GM18520 (cell line): ENCODE measurements at regions not wholly inside any gene's neighbourhood (a gene's known extent, or its start where the extent isn't known, plus 50 kb on each side); places are given as distances from the start of the nearest gene placed in this dataset.

ENCODE experiments used
- ATAC-seq: cut with Tn5 transposase; IDR thresholded peaks from one replicate; pipeline ENCODE4 v1.9.1; 2021; ENCODE audit not compliant: unreplicated experiment

DNA sequence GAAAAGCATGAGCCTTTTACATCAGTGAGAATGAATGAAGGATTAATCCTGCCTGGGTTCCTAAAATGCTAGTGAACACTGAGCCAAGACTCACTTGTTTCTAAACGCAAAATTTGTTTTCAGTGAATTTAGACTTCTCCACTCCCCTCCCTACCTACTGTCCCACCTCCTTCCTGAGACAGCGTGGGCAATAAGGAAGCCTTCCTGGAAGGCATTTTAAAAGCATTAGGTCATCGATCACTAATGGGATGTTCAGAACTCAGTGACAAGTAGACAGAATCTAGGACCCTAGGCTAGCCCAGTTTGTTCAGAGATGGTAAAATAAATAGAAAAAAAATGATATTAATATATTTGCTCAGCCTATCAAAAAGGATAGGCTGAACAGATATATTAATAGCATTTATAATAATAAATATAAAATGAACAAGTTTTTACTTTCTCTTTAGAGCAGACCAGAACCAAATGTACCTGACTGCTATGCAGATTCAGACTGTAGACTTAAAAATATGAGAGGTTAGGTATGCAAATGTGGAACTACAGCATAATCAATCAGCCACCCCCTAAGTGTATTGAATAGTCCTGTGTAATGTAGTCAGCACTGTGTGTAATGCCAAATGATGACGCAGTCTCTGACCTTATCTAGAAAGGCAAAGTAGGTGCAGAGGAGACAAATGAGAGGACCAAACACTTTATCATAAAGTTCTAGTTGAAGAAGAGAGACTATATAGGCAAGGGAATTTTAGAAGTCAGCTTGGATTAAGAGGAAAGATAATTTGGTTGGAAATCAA is 331.1 kb downstream of the GPAT3 start:
- no peak for ATAC-seq

DNA sequence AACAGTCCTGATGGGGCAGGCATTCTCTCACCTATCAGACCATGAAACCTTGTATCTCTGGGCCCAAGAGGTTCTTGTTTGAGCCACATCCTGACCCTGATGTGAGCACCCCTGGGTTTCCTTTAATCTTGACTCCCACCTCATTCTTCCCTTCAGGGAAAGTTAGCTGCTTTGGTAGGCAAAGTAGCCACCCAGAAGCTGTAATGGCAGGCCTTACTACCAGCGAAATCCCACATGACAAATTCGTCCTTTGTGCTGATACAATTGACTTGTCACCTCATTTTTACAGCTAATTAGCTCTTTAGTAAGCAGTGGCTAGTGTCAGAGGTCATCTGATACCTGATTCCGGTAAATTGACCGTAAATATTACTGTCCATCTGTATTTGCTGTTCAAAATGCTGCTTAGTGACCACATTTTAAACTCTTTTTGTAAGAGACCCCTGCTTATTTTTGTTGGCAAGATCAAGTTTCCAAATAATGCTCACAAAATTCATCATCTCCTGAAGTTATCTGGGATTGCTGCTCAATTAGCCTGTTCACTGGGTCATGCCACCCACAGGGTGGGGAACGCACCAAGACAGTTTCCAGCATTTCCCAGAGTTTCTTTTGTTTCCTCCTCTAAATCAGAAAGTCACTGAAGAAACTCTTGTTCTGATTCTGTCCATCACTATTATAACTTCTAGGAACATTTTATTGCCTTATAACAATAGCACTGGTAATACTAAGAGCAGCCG is 329.7 kb downstream of the GPAT3 start:
- ATAC-seq, result no peak

DNA sequence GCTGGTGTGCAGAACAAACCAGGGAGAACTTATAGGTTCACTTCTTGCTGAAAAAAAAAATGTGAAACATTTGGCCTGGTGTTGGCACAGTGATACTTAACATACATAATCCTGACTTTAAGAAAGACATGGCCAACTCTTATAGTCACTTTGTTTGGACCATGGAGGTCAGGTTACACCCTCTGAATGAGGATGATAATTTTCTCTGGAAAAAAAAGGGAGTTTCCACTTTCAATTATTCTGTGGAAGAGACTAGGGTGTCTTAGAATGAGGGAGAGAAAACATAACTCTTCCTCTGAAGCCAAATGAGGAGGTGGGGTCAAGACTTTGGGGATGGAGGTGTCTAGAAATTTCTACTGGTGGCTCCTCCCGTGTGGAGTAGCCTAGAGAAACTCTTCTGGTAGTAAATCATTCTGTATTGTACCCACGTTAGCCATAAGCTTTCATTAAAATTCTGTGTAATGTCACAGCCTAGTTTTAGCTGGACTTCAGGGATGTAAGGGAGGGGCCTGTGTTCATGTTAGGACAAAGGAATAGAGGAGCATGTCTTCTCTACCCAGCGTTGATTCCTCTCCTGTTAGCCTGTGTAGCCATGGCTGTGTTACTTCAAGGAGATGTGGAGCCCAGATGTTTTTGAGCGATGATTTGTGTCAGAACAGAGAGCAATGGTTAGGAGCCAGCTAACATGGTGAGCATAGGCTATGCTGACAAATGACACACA is 328.3 kb downstream of the GPAT3 start:
- no peak for ATAC-seq

DNA sequence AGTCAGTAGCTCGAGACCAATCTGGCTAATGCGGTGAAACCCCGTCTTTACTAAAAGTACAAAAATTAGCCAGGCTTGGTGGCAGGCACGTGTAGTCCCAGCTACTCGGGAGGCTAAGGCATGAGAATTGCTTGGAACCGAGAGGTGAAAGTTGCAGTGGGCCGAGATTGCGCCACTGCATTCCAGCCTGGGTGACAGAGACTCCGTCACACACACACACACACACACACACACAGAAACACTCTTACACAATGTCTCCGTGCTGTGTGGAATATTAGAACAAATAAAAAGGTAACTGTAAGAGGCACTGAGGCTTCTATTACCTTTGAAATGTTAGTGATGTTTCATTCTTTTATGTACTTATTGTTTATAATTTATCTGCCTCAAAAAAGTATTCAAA is 326.6 kb downstream of the GPAT3 start:
- no peak for ATAC-seq

DNA sequence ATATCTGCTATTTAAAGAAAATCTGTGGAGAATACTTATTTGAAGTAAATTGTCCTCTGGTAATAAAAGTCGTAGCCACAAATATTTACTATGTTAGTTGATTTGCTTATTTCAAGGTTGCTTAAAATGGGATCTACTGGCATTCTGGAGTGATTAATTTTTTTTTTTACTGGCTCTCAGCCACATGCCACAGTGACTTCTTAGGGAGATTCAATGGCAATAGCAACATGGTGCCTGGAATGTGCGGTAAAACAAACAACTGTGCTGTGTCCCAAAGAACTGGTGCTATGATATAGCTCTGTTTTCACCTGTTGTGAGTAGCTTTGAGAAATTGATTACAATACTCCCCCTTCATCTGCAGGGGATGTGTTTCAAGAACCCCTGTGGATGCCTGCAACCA is 324.3 kb downstream of the GPAT3 start:
- ATAC-seq, result no peak

DNA sequence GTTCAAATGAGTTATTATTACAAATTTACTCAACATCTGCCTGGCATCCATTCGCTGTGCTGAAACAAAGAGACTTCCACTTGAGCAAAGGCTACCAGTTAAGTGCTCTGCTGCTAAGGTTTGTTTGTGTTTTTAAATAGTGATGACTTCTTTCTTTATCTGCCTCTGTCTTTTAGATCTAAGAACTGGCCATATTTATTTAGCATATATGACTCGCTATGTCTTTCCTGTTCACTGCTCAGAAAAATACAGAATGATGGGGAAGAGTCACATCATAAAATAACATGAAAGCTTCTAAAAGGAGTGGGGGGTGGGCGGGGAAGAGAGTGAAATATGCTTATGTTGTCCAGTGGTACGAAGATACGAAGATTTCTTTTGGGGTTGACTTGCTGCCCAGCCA is 322.2 kb downstream of the GPAT3 start:
- no peak for ATAC-seq

DNA sequence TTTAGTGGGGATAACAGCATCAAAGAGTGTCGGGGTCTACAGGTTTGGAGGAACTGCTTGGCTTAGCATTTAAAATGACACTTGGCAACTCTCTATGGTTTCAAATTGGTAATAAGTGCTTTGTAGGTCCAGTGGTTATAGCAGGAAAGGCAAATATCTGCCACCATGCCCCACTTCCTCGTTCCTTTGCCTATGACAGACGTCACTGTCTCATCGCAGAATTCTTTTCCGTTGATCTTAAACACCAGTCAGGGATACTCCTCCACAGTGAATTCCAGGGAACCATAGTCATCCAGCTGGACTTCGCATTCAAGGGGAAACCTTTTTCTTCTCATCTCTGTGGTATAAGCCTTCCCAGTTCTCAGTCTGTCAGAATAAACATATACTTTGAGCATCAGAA is 319.1 kb downstream of the GPAT3 start:
- no peak for ATAC-seq

DNA sequence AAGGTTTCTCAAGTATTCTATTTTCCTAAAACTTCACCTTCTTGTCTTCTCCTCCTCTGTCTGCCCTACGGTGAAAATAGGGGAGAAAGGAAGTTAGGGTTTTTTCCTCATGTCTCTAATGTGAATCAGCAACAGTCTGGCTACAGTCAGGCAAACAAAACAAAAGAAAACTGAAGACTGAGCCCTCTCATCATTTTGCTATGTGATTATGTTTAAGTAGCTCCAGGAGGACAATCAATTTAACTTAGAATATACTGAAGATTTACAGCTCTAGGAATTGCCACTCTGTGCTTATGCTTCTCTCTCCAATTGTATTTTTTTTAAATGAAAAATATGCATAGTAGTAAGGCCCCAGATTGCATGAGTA is 316.2 kb downstream of the GPAT3 start:
- ATAC-seq, result no peak

DNA sequence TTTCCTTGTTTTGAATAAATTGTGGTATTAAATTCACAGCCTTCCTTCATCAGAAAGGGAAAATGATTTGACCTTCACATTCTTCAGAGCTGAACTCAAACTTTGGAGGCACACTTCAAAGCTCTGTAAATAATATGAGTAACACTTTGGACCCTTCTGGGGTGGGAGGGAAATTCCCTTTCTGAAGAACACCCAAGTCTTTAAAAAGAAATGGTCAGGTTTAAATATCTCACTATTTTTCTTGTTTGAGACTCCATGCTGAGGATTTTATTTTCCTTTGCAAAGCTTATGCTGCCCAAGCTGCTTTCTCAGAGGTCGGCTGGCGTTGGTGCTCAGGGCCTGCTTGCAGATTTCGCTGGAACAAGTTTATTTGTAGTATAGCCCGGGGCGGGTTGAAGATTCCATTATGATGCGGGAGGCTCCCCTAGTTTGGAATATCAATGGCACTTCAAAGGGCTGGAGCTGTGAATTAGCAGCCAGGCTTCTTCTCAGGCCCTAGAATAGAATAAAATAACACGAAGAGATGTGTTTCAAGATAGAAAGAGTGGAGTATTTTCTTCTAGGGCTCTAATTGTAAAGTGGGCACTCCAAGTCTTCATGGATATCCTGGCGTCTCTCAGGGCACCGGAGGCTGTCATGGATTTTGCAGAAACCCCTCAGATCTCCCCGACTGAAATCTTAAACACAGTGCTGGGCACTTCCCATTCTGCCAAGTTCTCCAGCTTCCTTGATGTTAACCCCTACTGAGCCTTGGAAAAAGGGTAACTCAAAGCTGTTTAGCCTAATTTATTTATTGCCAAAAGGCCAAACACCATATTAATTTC is 315.6 kb downstream of the GPAT3 start:
- no peak for ATAC-seq

DNA sequence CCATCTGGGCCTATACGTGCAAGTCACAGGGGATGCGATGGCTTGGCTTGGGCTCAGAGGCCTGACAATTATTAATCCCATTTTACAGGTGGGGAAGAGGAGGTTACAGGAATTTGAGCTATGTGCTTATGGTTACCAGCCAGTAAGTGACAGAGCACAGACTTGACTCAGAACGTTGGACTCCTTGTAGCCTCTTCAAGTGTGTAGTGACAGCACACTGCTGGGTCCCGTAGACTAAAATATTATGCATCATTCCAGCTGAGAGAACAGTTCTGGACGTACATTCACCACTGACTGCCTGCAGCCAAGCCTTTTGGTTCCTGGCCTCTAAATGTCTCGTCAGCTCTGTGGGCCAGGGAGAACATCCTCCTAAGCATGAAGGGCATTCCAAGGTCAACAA is 314.5 kb downstream of the GPAT3 start:
- no peak for ATAC-seq

DNA sequence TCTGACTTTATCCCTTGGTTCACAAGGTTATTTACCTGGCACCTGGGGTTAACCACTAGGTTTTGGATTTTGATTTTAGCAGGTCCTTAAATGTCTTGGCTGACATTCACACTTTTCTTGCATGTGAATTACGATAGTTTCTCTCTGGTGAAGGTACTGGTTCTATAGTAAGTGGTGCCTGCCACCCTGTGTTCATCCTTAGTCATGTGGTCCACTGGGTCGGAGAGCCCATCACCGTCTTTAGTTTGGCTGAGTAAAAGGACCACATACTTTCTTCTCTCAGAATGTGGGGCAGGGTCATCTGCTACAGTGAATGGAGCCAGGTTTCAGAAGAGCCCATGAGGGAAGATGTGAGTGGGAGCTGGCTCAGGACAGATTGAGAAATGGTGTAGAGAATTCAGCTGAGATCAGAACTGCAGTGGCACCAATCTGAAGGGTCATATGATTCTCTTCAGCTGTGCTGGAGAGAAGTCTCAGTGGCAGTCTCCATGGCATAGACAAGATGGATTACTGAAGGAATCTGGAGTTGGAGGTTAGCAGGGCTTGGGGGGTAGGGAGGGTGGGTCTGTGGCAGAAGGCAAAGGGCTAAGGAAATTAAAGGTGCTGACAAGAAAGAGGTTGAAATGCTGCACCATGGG is 310.4 kb downstream of the GPAT3 start:
- no peak for ATAC-seq

DNA sequence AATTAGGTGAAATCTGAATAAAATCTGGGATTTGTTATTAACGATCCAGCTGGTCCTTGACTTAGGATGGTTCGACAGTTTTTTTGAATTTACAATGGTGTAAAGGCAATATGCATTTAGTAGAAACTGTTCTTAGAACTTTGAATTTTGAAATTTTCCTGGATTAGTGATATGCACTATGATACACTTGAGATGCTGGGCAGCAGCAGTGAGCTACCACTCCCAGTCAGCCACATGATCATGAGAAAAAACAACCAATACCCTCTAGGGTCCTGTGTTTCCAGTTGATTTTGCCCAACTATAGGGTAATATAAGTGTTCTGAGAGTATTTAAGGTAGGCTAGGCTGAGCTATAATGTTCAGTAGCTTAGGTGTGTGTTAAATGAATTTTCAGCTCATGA is 303.7 kb downstream of the GPAT3 start:
- no peak for ATAC-seq

DNA sequence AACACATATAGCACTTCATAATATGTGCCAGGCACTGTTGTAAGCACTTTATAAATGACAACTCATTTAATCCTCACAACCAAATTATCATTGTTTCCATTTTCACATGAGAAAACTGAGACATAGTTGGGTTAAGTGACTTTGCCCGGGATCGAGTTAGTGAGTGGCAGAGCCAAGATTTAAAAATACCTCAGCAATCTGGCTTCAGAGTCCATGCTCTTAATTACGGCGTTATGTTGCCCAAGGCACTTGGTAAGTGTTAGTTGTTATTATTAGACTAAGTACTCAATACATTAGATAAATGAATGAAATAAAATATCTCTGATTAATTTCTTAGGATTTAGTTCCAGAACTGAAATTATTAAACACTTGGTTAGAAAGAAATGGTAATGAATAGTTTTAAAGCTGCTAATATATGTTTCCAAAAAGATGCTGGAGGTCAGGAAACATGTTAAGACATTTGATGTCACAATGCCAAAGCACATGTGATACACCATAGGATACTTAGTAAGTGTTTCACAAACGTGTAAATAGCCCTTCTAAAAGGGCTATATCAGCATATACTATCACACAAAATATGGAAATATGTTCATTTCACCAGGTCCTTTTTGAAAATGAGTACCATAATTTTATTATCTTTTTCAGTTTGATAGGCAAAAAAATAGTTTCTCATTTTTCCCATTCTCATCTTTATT is 301.9 kb downstream of the GPAT3 start:
- ATAC-seq, result no peak

DNA sequence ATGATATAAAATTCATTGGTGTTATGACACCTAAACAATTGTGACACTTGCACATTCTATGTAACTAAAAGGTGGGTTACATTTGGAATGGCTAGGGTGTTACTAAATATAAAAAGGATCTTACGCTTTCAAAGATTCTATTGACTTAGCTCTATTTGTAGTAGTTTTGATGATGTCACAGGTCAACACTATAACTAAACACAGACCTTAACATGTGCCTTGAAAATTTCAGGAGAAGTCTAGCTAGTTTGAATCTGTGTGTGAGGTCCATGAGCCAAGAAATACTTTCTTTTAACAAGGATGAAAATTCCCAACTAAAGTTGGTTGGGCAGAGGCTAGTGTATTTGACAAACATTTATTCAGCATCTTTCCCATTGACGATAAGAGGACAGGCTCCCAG is 298.0 kb downstream of the GPAT3 start:
- no peak for ATAC-seq

DNA sequence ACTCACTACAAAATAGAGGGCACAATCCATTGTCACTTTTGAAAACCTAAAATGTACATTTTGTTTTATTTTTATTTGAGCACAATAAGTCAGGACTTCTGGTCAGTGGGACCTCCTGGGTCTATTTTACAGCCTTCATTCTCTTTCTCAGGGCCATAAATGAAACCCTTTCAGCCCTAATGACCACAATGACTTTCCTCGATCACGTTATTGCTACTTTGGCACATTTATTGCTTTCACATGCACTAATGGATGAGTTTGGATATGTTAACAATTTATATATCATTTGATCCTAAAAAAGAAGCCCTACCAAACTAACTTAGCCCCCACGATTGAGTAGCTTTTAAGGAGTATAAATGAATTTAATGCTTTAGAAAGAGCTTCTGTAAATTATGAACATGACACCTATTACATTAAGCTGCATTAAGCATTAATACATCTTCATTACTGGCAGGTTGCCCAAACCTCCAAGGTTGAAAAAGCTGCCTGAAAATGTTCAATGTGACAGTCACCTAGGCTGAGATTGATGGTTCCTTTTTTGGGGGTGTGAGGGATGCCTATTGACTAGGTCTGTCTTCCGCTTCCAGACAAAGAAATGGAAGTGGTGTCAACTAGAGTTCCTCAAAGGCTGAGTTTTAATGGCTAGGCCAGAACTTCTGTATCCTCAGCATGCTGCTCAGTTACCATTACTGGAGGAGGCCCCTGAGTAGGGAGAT is 296.4 kb downstream of the GPAT3 start:
- ATAC-seq, result no peak

DNA sequence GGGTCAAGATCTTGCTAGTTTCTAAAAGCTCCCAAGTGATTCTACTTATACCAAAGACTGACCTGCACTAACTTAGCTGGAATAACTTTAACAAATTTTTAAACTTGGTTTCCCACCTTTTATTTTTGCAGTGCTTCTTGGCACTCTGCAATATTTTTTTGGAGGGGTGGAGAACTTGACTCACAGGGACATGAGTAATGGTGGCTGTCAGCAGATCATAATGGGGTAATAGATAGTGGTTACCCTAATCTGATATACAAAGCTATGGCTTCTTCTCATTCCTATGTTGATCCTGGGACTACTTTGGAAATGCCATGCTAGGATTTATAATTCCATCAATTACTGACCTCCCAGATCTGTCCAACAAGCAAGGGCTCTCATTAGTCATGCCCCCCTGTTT is 295.7 kb downstream of the GPAT3 start:
- ATAC-seq, result no peak

DNA sequence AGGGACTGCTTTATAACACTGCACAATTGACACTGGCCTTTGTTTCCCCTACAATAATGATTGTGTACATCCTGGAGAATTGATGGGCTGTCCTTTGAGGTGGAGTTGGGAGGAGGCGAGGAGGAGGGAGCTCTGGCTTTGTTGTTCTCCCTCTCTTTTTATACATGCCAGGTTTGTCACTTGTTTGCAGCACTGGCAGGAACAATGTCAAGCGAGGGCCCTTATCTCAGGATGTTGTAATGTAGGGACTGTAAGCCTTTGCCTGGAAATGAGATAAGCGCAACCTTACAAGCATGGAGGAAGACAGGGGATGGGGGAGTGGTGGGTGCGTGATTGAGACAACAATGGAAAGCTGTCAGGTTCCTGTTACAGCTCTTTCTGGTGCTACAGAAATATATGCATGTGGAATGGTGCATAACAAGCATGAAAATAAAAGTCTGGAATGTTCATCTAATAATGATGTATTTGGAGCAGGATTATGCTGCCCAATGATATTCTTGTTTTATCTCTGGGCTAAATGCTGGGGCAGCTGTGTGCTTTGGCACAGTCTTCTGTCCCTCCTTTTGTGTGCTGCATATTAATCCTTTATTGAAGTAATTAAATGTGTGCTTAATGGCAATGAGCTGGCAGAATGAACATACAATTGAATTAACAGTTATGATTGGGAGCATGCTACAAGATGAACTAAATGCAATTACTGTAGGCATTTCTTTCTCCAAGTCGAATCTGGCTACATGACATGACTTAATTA is 294.4 kb downstream of the GPAT3 start:
- ATAC-seq, result no peak

DNA sequence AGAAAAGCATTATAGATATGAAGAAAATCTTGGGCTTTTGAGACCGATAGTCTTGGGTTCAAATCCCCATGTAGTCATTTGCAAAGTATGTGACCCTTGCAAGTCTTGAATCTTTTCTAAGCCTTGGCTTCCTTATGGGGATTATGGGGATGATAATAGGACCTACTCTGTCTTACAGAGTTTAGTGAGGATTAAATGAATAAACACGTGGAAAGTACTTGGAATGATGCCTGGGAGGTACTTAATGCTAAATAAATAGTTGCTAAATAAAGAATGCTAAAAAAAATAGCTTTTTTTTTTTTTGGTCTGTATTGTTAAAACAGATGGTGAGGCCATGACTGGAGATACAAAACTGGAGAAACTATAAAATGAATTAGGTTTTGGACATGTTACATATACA is 292.7 kb downstream of the GPAT3 start:
- ATAC-seq, result no peak

DNA sequence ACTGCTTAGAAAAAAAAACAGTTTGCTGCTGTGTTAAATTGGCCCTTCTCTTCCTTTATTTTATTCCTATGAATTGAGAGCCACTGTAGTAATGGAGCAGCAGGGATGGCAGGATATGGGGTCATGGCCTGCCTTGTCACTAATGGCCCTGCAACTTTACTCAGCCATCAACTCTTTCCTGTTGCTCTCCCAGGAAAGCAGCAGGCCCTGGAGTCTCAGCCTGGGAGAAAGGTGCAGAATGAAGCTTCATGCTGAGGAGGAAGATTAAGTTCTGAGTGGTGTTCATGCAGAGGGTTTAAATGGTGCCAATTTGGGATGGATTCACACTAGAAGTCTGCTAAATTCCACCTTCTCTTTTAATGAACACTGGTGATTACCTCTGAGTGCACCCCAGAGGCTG is 285.6 kb downstream of the GPAT3 start:
- ATAC-seq, result no peak
